ENCODE measurements at regions not wholly inside any gene's neighbourhood (a gene's known extent, or its start where the extent isn't known, plus 50 kb on each side); places are given as distances from the start of the nearest gene placed in this dataset.

- ATAC-seq (ENCODE audit: low FRiP score): no peak
- TF ChIP-seq, protein P1, sequence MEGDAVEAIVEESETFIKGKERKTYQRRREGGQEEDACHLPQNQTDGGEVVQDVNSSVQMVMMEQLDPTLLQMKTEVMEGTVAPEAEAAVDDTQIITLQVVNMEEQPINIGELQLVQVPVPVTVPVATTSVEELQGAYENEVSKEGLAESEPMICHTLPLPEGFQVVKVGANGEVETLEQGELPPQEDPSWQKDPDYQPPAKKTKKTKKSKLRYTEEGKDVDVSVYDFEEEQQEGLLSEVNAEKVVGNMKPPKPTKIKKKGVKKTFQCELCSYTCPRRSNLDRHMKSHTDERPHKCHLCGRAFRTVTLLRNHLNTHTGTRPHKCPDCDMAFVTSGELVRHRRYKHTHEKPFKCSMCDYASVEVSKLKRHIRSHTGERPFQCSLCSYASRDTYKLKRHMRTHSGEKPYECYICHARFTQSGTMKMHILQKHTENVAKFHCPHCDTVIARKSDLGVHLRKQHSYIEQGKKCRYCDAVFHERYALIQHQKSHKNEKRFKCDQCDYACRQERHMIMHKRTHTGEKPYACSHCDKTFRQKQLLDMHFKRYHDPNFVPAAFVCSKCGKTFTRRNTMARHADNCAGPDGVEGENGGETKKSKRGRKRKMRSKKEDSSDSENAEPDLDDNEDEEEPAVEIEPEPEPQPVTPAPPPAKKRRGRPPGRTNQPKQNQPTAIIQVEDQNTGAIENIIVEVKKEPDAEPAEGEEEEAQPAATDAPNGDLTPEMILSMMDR (IDR thresholded peaks at IDR 0.05): no peak
These were observed 373.7 kb downstream of the HAPSTR1 start for GRCh38 chr16:9465161-9465560.

DNA sequence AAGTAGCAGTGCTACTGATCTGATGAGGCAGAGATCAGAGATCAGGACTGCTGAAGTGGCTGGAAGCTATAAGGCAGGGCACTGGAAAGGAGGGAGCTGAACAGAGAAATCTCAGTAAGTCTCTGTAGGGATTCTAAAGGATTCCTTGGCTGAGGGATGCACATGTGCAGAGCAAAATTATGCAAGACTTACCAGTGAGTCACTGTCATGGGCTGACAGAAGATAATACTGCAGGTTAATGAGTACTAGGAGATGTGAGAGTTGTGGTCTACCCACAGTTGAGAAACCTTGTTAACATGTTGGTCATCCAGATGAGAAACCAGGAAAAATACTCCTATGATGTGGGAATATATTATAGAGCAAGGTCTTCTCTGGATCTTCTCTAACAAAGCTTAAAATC is 378.1 kb downstream of the HAPSTR1 start:
- ATAC-seq (ENCODE audit: low FRiP score): peak; percentile 95
- TF ChIP-seq, protein P1 (IDR thresholded peaks at IDR 0.05): no peak

More at GRCh38 chr16:9465161-9465560, 373.7 kb downstream of the HAPSTR1 start:
- no peak for DNase-seq (ENCODE audit: low spot score)

DNA sequence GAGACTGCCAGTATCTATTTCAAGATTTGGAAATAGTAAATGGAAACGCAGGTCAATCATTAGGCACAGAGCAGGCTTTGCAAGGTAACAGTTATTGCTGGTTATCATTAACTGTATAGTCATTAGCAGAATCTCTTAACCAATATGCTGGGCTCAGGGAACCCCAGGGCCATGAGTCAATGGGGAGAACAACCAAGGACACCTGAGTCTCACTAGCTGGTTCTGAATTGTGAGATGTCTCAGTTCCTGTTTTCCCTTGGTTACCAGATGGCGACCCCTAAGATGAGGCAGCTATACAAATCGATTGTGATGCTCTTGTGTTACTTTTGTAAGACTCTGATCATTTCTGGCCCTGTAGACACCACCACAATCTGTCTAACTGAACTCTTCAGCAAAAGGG is 385.3 kb downstream of the HAPSTR1 start:
- no peak for DNase-seq (ENCODE audit: low spot score)
- no peak for ATAC-seq (ENCODE audit: low FRiP score)
- TF ChIP-seq, protein P1 (IDR thresholded peaks at IDR 0.05): no peak

More for the DNA sequence above, 378.1 kb downstream of the HAPSTR1 start:
- no peak for DNase-seq (ENCODE audit: low spot score)

GRCh38 chr16:9479008-9479407 is 387.6 kb downstream of the HAPSTR1 start:
- ATAC-seq (ENCODE audit: low FRiP score) (no peak), DNase-seq (ENCODE audit: low spot score) (no peak)
- TF ChIP-seq, protein P1 (IDR thresholded peaks at IDR 0.05): no peak

DNA sequence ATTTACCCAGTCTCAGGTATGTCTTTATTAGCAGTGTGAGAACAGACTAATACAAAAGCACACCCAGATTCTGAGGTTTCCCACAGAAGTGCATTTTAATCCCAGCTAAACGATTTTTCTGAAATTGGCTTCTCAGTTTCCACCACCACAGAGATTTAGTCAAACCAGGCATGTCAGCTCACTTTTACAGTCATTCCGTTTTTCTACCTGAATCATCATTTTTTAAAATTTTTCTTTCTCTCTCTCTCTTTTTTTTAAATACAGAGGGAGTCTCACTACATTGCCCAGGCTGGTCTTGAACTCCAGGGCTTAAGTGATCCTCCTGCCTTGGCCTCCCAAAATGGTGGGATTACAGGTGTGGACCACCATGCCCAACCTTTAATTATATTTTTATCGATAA is 389.1 kb downstream of the HAPSTR1 start:
- DNase-seq (ENCODE audit: low spot score) (no peak), ATAC-seq (ENCODE audit: low FRiP score) (no peak)
- TF ChIP-seq, protein P1 (IDR thresholded peaks at IDR 0.05): no peak

DNA sequence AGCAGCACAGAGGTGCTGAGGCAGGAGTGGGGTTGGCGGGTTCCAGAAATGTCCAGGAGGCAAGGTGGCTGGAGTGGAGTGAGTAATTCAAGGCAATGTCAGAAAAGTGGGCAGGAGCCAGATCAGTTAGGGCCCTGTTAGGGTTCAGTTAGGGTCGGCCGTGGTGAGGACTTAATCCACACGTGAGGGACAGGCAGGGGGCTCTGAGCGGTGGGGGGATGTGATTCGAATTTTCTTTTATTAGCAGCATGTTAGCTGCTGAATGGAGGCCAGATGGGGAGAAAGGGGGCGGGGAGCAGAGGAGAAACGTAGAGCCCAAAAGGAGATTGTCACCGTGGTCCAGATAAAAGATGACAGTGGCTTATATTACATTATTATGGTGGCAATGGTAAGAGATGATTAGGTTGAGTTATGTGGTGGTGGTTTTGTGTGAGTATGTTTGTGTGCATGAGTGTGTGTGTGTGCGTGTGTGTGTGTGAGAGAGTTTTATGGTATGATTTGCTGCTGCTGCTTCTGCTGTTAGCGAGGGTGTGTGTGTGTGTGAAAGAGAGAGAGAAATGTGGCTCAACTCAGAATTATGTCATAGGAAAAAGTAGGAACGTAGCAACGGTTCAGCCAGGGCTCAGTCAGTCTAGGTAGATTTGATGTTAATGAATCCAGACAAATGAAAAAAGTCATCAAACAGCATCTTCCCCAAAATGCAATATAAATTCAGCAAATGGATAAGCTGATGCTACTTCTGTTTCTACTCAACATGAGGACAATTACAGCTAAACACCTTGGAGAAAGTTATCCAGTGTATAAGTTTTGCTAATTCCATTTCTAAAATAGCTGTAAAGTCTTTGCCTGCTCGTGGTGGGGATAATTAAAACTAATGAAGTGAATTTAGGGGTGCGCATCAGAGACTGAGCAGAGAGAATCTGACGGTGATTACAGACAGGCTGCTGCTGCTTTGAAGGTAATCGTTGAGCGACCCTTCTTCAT is 390.6 kb downstream of the HAPSTR1 start:
- TF ChIP-seq, protein P1 (IDR thresholded peaks at IDR 0.05): no peak
- no peak for DNase-seq (ENCODE audit: low spot score)
- no peak for ATAC-seq (ENCODE audit: low FRiP score)

- DNase-seq (ENCODE audit: low spot score) (no peak), ATAC-seq (ENCODE audit: low FRiP score) (no peak)
- TF ChIP-seq, protein P1 (IDR thresholded peaks at IDR 0.05): no peak
These were observed 393.0 kb downstream of the HAPSTR1 start for GRCh38 chr16:9484426-9484825.

Measured in omental fat pad (tissue), 3 donors.